Renal cortical epithelial cell (primary cell): ENCODE measurements at regions not wholly inside any gene's neighbourhood (a gene's known extent, or its start where the extent isn't known, plus 50 kb on each side); places are given as distances from the start of the nearest gene placed in this dataset.

Source experiments
- DNase-seq: peaks from one replicate; pipeline ENCODE4 v3.0.0-alpha.2; 2011; ENCODE audit warnings: low read depth

DNA sequence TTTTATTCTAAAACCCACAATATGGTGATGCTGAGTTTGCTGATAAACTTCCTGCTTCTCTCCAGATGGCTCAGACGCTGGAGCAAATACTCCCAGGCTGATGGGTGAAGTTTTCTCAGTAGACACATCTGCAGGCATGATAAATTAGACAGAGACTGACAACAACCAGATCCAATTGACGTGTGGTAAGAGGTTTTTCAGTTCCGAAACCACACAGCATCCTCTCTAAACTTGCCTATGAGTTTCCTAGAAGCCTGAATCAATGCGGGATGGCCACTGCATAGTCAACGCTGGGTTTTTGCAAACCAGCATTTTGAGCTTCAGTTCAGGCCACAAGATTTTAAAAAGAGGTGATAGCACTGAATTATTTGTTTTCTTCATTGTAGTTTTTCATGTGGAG lies 360.3 kb upstream of the ARRDC4 start:
- DNase-seq: no peak

DNA sequence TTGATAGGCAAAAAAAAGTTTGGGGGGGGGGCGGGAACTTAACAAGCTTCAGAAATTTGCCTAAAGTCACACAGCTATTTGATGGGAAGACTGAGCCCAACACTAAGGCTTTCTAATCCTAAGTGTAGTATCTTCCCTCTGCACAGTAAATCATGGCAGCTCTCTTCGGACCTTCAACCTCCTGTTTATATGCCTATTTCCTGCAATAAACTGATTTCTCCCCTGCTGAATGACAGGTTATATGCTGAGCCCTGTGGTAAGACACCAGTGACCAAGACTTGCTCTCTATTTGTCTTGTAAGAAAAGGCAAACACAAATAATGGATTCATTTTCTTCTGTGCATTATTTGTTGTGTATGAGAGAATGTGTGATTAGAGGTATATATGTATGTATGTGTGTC lies 355.8 kb upstream of the ARRDC4 start:
- DNase-seq: no peak

DNA sequence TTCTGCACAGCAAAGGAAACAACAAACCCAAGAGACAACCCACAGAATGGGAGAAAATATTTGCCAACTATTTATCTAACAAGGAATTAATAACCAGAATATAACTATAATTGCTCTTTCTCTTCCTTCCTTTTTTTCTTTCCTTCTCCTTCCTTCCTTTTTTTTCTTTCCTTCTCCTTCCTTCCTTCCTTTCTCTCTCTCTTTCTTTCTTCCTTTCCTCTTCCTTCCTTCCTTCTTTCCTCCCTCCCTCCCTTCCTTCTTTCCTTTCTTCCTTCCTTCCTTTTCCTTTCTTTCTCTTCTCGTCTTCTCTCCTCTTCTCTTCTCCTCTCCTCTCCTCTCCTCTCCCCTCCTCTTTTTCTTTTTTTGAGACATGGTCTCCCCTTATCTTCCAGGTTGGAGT lies 345.4 kb upstream of the ARRDC4 start:
- DNase-seq: no peak

DNA sequence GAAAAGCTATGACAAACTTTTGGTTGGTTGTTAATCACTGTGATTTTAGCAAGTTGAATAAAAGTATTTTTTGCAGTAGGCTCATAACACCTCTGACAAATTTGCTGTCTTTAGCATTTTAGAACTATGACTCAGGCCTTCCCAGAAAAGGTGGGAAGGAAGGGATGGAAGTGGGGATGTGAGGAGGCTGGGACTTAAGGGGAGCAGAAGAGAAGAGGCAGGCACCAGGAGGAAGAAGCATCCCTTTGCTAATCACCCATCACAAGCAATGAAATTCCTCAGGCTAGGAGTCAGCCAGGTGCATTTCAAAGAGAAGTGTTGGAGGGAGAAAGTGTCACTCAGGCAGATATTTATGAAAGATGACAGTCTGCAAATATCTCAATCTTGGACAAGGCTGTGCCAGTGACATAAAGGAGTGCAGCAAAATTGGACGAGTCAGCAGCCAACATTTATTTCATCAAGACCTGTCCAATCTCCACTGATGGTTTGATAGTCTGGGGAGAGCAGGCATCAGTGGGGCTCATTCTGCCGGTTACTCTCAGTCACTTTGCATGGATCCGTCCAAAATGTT lies 337.3 kb upstream of the ARRDC4 start:
- no peak for DNase-seq

DNA sequence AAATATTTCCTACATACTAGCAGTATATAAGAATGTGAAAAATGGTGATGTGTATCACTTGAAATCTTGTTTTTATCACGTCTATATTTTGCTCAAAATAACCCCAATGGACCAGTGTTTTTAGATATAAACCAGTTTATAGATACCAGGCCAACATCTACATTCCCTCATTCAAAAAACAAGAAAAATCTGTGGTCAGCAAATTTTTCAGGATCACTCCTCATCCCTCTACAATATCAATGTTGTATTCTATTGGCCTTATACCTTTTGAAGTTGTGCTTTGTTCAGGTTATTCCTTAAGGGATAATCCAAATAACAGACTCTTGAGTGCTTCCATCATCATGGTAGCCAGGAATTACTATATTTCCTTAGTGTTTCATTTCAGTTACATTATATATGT lies 332.9 kb upstream of the ARRDC4 start:
- DNase-seq: no peak

DNA sequence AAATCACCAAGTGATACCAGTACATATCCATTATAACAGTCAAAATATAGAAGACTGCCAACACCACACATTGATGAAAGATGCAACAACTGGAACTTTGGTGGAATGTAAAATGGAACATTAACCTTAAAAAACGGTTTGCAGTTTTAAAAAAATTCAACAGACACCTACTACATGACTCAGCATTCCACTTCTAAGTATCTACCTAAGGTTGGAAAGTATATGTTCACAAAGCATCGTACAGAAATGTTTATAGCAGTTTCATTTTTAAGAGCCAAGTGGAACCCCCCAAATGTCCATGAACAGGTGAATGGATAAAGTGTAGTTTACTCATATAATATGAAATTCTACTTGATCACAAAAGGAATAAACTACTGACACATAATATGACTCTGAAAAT lies 314.7 kb upstream of the ARRDC4 start:
- DNase-seq: no peak

DNA sequence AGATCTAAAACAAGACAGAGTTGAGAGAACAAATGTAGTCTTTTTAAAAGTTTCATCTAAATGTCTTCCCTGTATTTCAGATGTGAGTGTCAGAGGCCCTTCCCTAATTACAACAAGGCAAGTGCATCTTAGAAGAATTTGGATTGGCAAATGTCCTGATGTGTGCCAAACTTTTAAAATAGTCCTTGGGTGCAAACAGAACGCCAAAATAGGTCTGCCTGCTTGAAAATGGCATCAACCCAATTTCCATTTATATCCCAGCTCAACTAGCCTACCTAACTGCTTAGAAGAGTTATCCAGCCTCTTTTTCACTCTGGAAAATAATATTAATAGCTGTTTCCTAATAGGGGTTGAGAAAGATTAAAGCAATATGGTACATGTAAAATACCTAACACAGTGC lies 311.8 kb upstream of the ARRDC4 start:
- no peak for DNase-seq

DNA sequence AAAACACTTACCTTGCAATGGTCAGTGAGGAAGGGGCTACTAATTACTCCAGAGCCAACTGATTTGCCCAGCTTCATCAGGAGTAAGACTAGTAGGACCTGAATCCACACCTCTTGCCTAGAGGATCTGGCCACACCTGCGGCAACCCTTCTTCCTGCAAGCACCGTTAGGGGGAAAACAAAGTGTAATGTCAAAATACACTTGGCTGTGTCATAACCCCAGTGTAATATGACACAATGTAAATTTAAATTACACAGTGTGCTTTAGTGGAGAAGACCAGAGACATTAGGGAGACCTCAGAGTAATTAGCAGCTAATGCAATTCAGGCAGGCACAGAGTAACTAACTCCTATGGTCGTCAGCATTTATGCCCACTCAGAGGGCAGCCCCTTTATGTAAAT lies 308.5 kb upstream of the ARRDC4 start:
- DNase-seq: no peak

DNA sequence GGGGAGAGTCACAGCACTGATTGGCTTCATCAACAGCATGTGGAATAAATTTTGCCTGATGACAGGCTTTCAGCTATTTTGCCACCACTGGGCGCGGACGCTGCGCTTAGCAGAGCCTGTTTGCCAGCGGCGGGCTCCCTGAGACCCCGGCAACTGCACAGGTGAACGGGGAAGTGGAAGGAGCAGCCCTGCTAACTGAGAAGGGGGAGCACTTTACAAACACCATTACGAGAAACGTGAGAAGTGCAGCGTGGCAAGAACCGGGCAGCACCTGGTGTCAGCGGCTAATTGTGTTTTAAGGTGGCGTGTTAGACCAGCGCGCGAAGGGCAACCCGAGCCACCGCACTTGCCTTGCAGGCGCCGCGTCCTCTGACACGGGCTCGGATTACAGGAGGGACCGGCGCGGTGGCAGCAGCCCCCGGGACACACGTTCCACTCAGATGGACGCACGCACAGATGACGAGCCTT lies 307.8 kb upstream of the ARRDC4 start:
- DNase-seq: no peak

DNA sequence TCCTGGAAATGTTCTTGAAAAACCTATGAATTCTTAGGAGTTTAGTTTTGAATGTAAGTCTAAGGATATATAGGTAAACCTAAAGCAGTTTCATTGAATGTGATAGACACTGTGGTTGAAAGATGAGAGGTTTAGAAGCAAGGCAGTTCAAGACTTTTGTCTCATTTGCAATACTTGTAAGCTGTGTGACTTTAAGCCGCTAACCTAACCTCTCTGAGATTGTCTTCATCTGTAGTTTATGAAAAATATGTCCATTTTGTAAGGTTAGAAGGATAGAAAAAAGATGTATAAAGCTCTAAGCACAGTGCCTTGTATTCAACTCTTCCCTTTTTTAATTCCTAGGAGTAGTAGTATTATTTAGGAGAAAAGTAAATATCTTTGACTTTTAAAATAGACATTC lies 306.6 kb upstream of the ARRDC4 start:
- DNase-seq: no peak

DNA sequence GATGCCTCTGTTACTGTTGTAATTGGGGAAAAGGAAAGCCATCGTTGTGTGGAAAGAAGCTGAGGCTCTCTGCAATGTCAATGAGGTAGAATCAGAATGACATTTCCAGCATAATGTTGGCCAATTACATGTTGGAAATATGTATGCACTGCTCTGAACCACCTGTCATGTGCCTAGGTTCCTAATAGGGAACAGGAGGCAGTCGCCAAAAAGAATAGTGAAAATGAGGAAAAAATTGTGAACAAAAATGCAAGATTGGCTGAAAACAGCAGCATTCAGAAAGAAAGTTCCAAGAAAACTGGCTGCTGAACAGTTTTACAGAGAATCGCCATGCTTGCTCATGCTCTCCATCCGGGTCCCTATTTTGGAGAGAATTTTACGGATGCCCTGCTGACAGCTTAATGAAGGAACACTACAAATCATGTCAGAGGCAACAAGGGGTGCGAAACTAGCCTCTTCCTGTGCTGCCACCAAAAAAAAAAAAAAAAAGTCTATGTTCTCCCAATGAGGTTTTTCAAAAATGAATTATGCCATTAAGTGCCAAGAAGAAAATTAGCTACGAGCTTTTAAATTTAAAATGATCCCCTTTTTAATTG lies 305.9 kb upstream of the ARRDC4 start:
- no peak for DNase-seq

DNA sequence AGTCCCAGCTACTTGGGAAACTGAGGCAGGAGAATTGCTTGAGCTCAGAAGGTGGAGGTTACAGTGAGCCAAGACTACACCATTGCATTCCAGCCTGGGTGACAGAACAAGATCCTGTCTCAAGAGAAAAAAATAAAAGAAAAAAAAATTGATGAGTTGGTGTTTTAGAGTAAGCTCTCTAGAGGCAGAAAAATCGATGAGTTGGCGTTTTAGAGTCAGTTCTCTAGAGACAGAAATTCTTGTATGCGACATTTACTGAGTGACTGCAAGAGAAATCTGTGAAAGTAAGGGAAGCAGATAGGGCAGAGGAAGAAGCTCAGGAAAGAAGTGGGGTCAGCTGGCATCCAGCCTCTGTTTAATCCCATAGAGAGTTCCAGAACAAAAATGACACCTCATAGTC lies 298.7 kb upstream of the ARRDC4 start:
- DNase-seq: no peak

DNA sequence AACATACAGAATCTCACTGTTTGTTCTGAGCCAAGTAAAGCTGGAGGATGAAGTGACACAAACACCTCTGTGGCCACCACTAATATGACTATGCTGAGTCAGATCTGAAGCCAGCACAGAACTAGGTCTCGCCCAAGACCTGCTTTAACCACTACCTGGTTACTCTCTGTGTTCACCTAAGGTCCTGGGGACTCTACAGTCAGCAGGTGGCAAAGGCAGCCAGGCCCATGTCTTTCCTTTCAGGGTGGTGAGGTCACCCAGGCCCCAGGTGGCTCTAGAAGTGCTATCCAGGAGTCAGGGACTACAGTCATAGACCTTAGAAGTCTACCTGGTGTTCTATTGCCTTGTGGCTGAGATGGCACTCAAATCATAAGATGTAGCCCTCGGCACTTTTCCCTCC lies 287.9 kb upstream of the ARRDC4 start:
- no peak for DNase-seq

DNA sequence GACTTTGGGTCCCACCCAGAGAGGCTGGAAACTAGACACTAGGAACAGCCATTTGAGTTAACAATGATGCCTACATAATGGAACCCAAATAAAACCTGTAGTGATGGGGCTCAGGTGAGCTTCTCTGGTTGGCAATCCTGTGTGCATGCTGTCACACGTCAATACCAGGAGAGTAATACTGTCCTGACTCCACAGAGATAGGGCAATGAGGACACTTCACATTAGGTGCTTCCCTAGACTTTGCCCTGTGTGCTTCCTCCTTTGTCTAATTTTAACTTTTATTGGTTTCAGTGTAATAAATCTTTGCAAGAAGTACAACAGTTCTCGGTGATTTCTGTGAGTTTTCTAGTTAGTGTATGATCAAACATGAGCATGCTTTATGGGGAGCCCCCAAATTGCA lies 281.8 kb upstream of the ARRDC4 start:
- no peak for DNase-seq

DNA sequence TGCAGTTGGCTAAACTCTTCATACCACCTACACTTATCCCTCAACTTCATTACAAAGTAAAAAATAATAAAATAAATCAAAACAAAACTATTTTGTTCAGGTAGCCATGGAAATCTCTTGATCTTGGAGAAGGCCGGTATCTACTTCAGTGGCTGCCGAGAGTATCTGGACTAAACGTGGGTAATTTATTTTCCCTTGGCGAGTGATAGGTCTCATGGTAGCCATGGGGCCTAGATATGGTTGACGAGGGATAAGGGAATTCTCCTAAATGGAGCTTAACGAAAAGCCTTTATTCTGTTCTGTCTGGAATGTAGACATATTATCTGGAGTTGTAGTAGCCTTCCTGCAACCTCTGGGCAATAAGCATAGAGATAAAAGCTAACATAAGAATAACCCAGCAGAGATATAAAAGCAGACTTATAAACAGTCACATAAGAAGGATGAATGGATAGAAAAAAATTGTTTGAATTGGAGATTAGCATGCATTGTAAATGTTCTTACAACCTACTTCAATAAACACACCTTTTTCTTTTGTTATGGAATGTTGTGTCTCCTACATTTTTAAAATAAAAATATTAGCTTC lies 281.3 kb upstream of the ARRDC4 start:
- DNase-seq: no peak

DNA sequence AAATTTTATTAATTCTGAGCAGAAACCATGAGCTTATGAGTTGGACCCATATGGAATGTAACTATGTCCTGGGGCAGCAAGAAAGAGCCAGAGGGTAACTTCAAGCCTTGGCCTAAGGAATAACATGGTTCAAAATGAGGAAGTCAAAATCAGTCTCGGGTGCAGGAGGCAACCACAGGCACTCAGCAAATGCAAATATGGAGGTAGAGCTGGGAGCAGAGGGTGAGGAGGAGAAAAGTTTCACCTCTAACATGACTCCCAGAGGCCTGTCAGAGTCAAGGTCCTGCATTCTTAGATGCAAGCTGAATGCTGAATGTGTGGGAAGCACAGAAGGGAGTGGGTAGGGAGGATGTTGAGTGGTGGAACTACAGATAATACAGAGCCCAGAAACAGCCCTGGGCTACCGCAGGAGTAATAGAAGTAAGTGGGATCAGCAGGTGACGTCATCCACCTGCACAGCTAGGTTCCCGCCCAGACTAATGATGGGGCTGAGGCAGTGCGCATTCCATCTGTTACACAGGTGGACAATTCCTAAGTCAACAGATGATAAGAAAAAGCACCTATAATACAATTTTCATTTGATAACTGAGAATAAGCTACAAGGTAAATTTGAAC lies 279.8 kb upstream of the ARRDC4 start:
- DNase-seq: no peak

DNA sequence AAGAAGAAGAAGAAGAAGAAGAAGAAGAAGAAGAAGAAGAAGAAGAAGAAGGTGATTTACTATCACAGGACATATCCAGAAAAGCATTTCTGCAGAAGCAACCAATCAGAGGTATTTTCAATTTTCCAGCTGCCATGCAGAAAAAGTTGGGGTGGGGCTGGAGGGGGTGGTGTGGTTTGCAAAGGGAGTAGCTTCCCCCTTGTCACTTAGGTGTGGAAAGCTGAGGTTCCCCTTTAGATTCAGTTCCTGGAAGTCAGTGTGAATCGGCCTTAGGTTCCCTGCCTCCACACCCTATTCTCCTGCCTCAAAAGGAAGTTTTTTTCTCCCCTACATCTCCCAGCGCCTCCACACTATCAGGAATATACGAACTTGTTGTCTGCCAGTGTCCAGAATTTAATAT lies 276.7 kb upstream of the ARRDC4 start:
- no peak for DNase-seq

DNA sequence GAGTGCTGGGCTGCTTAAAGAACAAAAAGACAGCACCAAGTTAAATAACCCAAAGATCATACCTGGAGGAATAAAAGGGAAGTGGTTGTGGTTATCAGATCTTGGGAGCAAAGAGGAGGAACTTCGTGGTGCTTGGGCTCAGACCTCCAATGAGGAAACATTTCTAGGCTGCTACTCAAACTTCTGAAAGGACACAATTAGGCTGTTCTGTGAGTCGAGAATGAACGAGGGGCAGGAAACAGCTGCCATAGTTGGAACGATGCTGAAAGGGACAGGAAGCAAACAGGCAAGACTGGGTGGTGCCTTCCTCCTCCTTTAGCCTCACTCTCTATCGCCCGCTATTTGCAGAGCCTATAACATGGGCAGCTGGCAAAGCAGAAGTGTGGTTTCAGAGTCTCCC lies 276.3 kb upstream of the ARRDC4 start:
- DNase-seq: no peak

DNA sequence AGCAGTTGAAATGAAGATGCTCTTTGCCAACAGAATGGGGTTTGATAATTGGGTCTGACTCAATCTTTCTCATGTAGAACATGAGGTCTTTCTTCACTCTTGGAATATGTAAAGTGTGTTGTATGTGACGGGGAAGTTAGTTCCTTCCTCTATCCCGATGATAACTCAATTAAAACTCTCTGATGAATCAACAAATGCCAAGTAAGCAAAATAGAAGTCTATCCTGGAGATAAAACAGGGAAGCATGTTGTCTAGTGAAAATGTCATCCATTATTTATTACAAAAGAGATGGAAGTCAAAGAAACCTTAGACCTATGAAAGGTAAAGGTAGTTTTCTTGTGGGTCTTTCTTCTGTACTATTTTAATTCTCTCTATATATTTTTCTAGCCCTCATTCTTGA lies 274.2 kb upstream of the ARRDC4 start:
- no peak for DNase-seq

DNA sequence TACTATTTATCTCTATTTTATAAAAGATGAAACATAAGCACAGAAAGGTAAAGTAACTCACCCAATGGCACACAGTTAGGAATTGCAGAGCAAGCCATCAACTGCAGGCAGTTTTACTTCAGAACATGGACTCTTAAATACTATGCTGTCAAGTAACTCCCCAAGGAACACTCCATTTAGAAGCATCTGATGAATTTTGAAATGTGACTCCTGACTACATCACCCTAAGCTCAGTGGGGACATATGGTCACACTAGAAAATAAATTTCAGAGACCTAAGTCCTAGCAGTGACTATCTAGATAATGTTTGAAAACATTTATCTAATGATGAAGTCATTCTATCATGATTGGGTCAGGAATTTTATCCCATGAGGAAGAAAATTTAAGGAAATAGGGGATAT lies 272.8 kb upstream of the ARRDC4 start:
- DNase-seq: no peak

DNA sequence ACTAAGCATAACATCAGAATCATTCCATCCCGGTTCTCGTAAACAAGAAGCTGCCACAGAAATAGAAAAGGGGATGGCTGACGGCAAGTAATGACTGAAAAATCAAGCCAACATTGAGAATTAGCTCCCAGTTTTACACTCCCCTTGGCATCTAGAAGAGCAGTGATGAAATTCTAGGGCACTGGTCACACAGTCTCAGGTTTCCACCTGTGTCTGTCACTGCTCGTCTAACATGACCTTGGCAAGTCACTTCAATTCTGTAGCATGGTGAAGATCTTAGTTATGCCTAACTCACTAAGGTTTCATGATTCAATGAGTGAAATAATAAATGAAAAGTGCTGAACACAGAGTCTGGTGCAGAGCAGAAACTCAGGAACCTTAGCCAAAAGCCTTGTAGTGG lies 272.3 kb upstream of the ARRDC4 start:
- no peak for DNase-seq

DNA sequence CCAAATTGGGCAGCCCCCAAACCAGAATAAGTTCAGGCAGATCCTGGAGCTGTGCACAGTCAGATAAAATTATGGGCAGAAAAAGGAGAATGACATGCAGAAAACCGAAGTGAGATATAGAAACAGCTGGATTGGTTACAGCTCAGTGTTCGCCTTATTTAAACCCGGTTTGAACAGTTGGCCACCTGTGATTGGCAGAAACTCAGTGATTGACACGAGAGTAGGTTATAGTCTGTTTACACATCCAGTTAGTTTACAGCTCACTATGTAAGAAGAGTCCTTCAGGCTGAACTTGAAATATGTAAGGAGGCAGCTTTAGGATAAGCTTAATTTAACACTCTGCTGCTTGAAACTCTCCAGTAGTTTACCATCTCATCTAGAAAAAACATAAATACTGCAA lies 271.6 kb upstream of the ARRDC4 start:
- no peak for DNase-seq

DNA sequence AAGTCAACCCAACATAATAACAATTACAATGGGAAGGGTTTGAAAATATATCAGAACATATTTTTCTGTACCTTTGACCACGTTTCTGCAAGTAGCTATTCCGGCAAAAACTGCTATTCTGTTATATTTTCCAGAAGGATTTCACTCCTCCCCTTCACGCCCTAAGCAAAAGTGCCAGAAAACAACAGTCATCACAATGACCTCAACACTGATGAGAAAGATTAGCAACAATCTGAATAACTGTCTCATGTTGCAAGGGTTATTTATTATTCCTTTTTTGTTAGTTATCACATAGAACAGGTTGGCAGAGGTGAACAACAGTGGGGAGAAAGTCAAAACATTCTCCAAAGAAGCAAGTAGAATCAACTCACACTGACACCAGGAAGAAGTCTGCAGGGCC lies 269.4 kb upstream of the ARRDC4 start:
- DNase-seq: no peak

DNA sequence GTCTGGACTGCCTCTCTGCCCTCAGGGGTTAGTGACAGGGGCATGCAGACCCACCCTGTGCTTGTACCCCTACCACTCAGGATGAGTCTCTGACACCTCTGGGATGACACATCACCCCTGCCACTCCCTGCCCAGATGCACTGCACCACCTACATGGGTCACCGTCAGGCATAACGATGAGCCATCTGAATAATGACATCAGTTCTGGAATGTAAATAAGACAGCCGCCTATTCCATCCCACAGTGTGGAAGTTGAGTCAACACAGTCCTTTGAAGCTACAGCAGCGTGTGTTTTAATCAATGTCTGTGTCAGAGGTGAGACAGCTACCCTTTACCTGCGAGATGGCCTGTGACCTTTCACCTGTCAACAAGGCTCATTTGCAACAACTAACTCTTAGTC lies 268.7 kb upstream of the ARRDC4 start:
- DNase-seq: no peak
